ENCODE measurements at regions not wholly inside any gene's neighbourhood (a gene's known extent, or its start where the extent isn't known, plus 50 kb on each side); places are given as distances from the start of the nearest gene placed in this dataset.

GRCh38 chr6:21441386-21441785 lies 152.2 kb upstream of the SOX4 start:
- Mint-ChIP-seq H3K27ac (no peak overlapping the region), H3K36me3 (ENCODE audit: low read depth) (no peaks in the 10 kb centered on the region)

GRCh38 chr6:21442874-21443273 lies 150.7 kb upstream of the SOX4 start:
- Mint-ChIP-seq H3K9me3 (no peaks in the 10 kb centered on the region), H3K4me1 (ENCODE audit: low read depth) (peaks cover 22% of the 10 kb centered on the region), H3K27ac (no peak overlapping the region), H3K36me3 (ENCODE audit: low read depth) (no peaks in the 10 kb centered on the region), H3K4me3 (no peak overlapping the region), H3K27me3 (ENCODE audit: low read depth) (peaks cover 28% of the 10 kb centered on the region)

More at GRCh38 chr6:21441386-21441785, 152.2 kb upstream of the SOX4 start:
- peaks cover 22% of the 10 kb centered on the region for H3K4me1 Mint-ChIP-seq (ENCODE audit: low read depth)
- peaks cover 26% of the 10 kb centered on the region for H3K27me3 Mint-ChIP-seq (ENCODE audit: low read depth)
- H3K9me3 Mint-ChIP-seq: no peaks in the 10 kb centered on the region
- H3K4me3 Mint-ChIP-seq: no peak overlapping the region

- Mint-ChIP-seq H3K27ac (no peak overlapping the region), H3K4me3 (no peak overlapping the region), H3K27me3 (ENCODE audit: low read depth) (peaks cover 29% of the 10 kb centered on the region), H3K9me3 (no peaks in the 10 kb centered on the region), H3K4me1 (ENCODE audit: low read depth) (peaks cover 4% of the 10 kb centered on the region), H3K36me3 (ENCODE audit: low read depth) (no peaks in the 10 kb centered on the region)
Measured at GRCh38 chr6:21444711-21445260, 148.8 kb upstream of the SOX4 start.

GRCh38 chr6:21447987-21448386 lies 145.6 kb upstream of the SOX4 start:
- Mint-ChIP-seq H3K27me3 (ENCODE audit: low read depth) (peaks cover 39% of the 10 kb centered on the region), H3K4me1 (ENCODE audit: low read depth) (no peaks in the 10 kb centered on the region), H3K36me3 (ENCODE audit: low read depth) (no peaks in the 10 kb centered on the region), H3K9me3 (no peaks in the 10 kb centered on the region), H3K4me3 (no peak overlapping the region), H3K27ac (no peak overlapping the region)

- Mint-ChIP-seq H3K4me1 (ENCODE audit: low read depth) (no peaks in the 10 kb centered on the region), H3K36me3 (ENCODE audit: low read depth) (no peaks in the 10 kb centered on the region), H3K27ac (no peak overlapping the region), H3K4me3 (no peak overlapping the region), H3K27me3 (ENCODE audit: low read depth) (peaks cover 34% of the 10 kb centered on the region), H3K9me3 (no peaks in the 10 kb centered on the region)
Measured at GRCh38 chr6:21448485-21449109, 145.0 kb upstream of the SOX4 start.

DNA sequence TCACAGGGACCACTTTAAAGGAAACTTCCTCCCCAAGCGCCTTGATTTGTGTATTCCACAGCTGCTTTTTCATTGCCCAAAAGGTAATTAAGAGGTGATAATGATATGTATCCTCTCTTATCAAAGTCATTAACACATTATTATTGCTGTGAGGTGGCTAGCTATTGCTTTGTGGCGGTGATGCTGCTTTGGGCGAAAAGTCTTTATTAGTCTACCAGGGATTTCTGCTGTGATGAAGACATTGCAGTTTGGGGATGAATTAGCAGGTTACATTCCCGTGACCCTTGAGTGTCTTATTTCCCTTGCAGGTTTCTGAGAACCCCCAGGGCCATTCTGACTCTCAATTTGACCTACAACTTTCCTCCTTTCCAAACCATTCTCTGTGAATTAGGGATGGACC lies 143.4 kb upstream of the SOX4 start:
- H3K4me3 Mint-ChIP-seq: no peak overlapping the region
- no peaks in the 10 kb centered on the region for H3K36me3 Mint-ChIP-seq (ENCODE audit: low read depth)

GRCh38 chr6:21450628-21451027 lies 142.9 kb upstream of the SOX4 start:
- Mint-ChIP-seq H3K9me3 (no peaks in the 10 kb centered on the region), H3K4me1 (ENCODE audit: low read depth) (no peaks in the 10 kb centered on the region), H3K27me3 (ENCODE audit: low read depth) (peaks cover 23% of the 10 kb centered on the region), H3K36me3 (ENCODE audit: low read depth) (no peaks in the 10 kb centered on the region), H3K27ac (no peak overlapping the region), H3K4me3 (no peak overlapping the region)

More for the DNA sequence above, 143.4 kb upstream of the SOX4 start:
- no peaks in the 10 kb centered on the region for H3K9me3 Mint-ChIP-seq
- H3K27ac Mint-ChIP-seq: no peak overlapping the region
- H3K27me3 Mint-ChIP-seq (ENCODE audit: low read depth): peaks cover 27% of the 10 kb centered on the region
- H3K4me1 Mint-ChIP-seq (ENCODE audit: low read depth): no peaks in the 10 kb centered on the region

- peaks cover 18% of the 10 kb centered on the region for H3K27me3 Mint-ChIP-seq (ENCODE audit: low read depth)
- no peaks in the 10 kb centered on the region for H3K4me1 Mint-ChIP-seq (ENCODE audit: low read depth)
- no peaks in the 10 kb centered on the region for H3K36me3 Mint-ChIP-seq (ENCODE audit: low read depth)
- H3K27ac Mint-ChIP-seq: no peak overlapping the region
- H3K4me3 Mint-ChIP-seq: no peak overlapping the region
- H3K9me3 Mint-ChIP-seq: no peaks in the 10 kb centered on the region
Measured at GRCh38 chr6:21451546-21452013, 142.0 kb upstream of the SOX4 start.

GRCh38 chr6:21454262-21454661 lies 139.3 kb upstream of the SOX4 start:
- Mint-ChIP-seq H3K27ac (no peak overlapping the region), H3K36me3 (ENCODE audit: low read depth) (no peaks in the 10 kb centered on the region), H3K9me3 (no peaks in the 10 kb centered on the region), H3K4me1 (ENCODE audit: low read depth) (no peaks in the 10 kb centered on the region), H3K27me3 (ENCODE audit: low read depth) (peaks cover 18% of the 10 kb centered on the region), H3K4me3 (no peak overlapping the region)

GRCh38 chr6:21455071-21455470 lies 138.5 kb upstream of the SOX4 start:
- no peak overlapping the region for H3K4me3 Mint-ChIP-seq
- no peak overlapping the region for H3K27ac Mint-ChIP-seq
- H3K27me3 Mint-ChIP-seq (ENCODE audit: low read depth): peaks cover 12% of the 10 kb centered on the region
- H3K4me1 Mint-ChIP-seq (ENCODE audit: low read depth): no peaks in the 10 kb centered on the region
- H3K9me3 Mint-ChIP-seq: no peaks in the 10 kb centered on the region
- no peaks in the 10 kb centered on the region for H3K36me3 Mint-ChIP-seq (ENCODE audit: low read depth)

- H3K4me3 Mint-ChIP-seq: no peak overlapping the region
Measured at GRCh38 chr6:21457647-21458046, 135.9 kb upstream of the SOX4 start.

DNA sequence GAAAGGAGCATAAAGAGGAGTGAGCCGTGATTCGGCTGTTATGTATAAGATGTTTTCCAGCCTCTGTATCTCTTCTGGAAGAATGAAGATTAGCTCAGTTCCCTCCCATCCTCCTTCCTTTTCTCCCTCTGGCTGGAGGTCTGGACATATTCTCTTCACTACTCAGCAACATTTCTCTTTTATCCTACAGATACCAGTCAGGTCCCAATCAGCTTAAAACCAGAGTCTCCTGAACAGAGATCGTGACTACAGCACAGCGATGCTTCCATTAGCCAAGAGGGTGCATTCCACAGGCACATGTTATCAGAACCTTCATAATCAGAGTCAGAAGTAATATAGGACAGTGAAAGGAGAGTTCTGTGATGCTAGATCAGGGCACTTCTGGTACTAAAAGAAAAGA lies 133.9 kb upstream of the SOX4 start:
- no peaks in the 10 kb centered on the region for H3K4me1 Mint-ChIP-seq (ENCODE audit: low read depth)
- no peak overlapping the region for H3K27ac Mint-ChIP-seq
- H3K4me3 Mint-ChIP-seq: no peak overlapping the region
- H3K27me3 Mint-ChIP-seq (ENCODE audit: low read depth): peaks cover 7% of the 10 kb centered on the region
- H3K36me3 Mint-ChIP-seq (ENCODE audit: low read depth): no peaks in the 10 kb centered on the region
- H3K9me3 Mint-ChIP-seq: no peaks in the 10 kb centered on the region

More at GRCh38 chr6:21457647-21458046, 135.9 kb upstream of the SOX4 start:
- H3K4me1 Mint-ChIP-seq (ENCODE audit: low read depth): no peaks in the 10 kb centered on the region
- no peaks in the 10 kb centered on the region for H3K9me3 Mint-ChIP-seq
- H3K27me3 Mint-ChIP-seq (ENCODE audit: low read depth): peaks cover 7% of the 10 kb centered on the region
- H3K27ac Mint-ChIP-seq: no peak overlapping the region
- no peaks in the 10 kb centered on the region for H3K36me3 Mint-ChIP-seq (ENCODE audit: low read depth)

DNA sequence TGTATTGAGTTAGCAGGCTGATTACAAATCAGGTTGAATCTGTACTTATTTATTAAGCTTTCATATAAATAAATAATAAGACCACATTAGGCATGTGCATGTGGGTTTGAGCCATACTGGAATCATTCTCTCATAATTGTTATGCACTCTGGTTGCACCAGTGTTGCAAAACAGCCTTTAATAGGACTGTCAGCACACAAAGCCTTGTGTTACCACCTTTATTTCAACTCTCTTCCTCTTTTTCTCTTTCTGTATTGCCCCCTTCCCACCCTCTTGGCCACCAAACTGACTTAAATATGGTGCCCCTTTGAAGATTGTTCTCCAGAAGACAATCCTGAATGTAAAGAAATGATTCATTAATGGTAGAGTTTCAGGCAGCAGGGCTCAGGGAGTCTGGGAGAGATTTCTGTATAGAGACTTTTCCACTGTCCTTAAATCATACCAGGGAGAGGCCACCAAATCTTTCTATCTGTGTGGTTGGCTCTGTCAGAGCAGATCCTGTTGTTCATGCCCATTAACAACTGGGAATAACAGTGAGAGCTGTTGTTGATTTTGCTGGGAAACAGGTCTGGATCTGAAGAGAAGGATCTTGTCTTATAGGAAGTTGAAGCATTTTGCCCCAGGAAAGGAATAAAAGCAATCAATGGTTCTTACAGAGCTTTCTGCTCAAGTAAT lies 131.6 kb upstream of the SOX4 start:
- no peaks in the 10 kb centered on the region for H3K4me1 Mint-ChIP-seq (ENCODE audit: low read depth)
- H3K36me3 Mint-ChIP-seq (ENCODE audit: low read depth): no peaks in the 10 kb centered on the region
- no peak overlapping the region for H3K4me3 Mint-ChIP-seq
- H3K27ac Mint-ChIP-seq: no peak overlapping the region
- H3K9me3 Mint-ChIP-seq: no peaks in the 10 kb centered on the region
- peaks cover 7% of the 10 kb centered on the region for H3K27me3 Mint-ChIP-seq (ENCODE audit: low read depth)

GRCh38 chr6:21462519-21462852 lies 131.1 kb upstream of the SOX4 start:
- no peak overlapping the region for H3K4me3 Mint-ChIP-seq
- H3K27me3 Mint-ChIP-seq (ENCODE audit: low read depth): peaks cover 7% of the 10 kb centered on the region
- H3K4me1 Mint-ChIP-seq (ENCODE audit: low read depth): no peaks in the 10 kb centered on the region
- no peaks in the 10 kb centered on the region for H3K36me3 Mint-ChIP-seq (ENCODE audit: low read depth)
- H3K27ac Mint-ChIP-seq: no peak overlapping the region
- no peaks in the 10 kb centered on the region for H3K9me3 Mint-ChIP-seq

GRCh38 chr6:21467091-21467490 lies 126.5 kb upstream of the SOX4 start:
- Mint-ChIP-seq H3K27me3 (ENCODE audit: low read depth) (peaks cover 4% of the 10 kb centered on the region), H3K27ac (no peak overlapping the region), H3K36me3 (ENCODE audit: low read depth) (no peaks in the 10 kb centered on the region), H3K4me1 (ENCODE audit: low read depth) (no peaks in the 10 kb centered on the region), H3K4me3 (no peak overlapping the region), H3K9me3 (no peaks in the 10 kb centered on the region)
